ENCODE measurements at regions not wholly inside any gene's neighbourhood (a gene's known extent, or its start where the extent isn't known, plus 50 kb on each side); places are given as distances from the start of the nearest gene placed in this dataset.

- ChIA-PET POLR2A (ENCODE audit: unreplicated experiment) (no interaction called here), CTCF (no interaction called here)
- no peaks in the 10 kb centered on the region for H3K4me1 ChIP-seq (ENCODE audit: control insufficient read depth, insufficient read depth, low read length)
- H3K18ac ChIP-seq (ENCODE audit: low read depth, low read length) = no peak overlapping the region
- no peak overlapping the region for H4K5ac ChIP-seq (ENCODE audit: low read depth, low read length)
- in situ Hi-C loops (cut with MboI; ENCODE audit: low sequenced_read_pairs) = no loop called here
- ATAC-seq (ENCODE audit: low read depth) (no peak), DNase-seq (no peak)
- WGBS, 2 experiments (ENCODE audit: extremely low coverage in 2 of 2, insufficient read length in 1 of 2) = no CpG with 5 or more reads among the region's 1 CpG
- no peaks in the 10 kb centered on the region for H3K27me3 ChIP-seq (ENCODE audit: control insufficient read depth, insufficient read depth, low read length)
- H2BK120ac ChIP-seq (ENCODE audit: low read depth, low read length) = no peak overlapping the region
- dilution Hi-C loops (cut with HindIII; ENCODE audit: low sequenced_read_pairs, unreplicated experiment) = no loop called here
- no peak overlapping the region for H2AK9ac ChIP-seq (replicated peaks; ENCODE audit: low read depth, low read length, poor library complexity)
- H4K8ac ChIP-seq (ENCODE audit: low read depth in 2 of 2, low read length in 2 of 2) = no peak overlapping the region
- H3K9me1 ChIP-seq (ENCODE audit: insufficient read depth, low read length) = no peaks in the 10 kb centered on the region
- H2AK5ac ChIP-seq (ENCODE audit: low read depth, low read length) = no peak overlapping the region
- no peak overlapping the region for H3K14ac ChIP-seq (replicated peaks; ENCODE audit: low read depth, low read length)
- no peaks in the 10 kb centered on the region for H3K36me3 ChIP-seq (ENCODE audit: control insufficient read depth, insufficient read depth, low read length)
- H4K20me1 ChIP-seq (ENCODE audit: insufficient read depth, low read length) = no peaks in the 10 kb centered on the region
- no peak overlapping the region for H3K9ac ChIP-seq (ENCODE audit: low read depth, low read length)
- H2BK5ac ChIP-seq (ENCODE audit: low read depth, low read length, poor library complexity, severe bottlenecking) = no peak overlapping the region
- H2BK15ac ChIP-seq (ENCODE audit: low read depth, low read length) = no peak overlapping the region
- H3K4ac ChIP-seq (ENCODE audit: low read depth, low read length) = no peak overlapping the region
- no peaks in the 10 kb centered on the region for H3K79me1 ChIP-seq (ENCODE audit: low read depth in 1 of 2, low read length in 2 of 2)
- no peak for TF ChIP-seq BHLHE40 (IDR thresholded peaks at IDR 0.05; ENCODE audit: low read depth, low read length)
- TF ChIP-seq SMC3 (IDR thresholded peaks at IDR 0.05; ENCODE audit: low read depth, low read length) = no peak
- no peak for TF ChIP-seq ELK1 (IDR thresholded peaks at IDR 0.05; ENCODE audit: borderline replicate concordance, low read depth, low read length)
- TF ChIP-seq POLR2A (IDR thresholded peaks at IDR 0.05; ENCODE audit: low read depth, low read length) = no peak
- no peak for TF ChIP-seq FOS (IDR thresholded peaks at IDR 0.05; ENCODE audit: low read depth, low read length)
- TF ChIP-seq NFE2L2 (IDR thresholded peaks at IDR 0.05; ENCODE audit: low read depth, low read length) = no peak
- no peak for TF ChIP-seq RAD21 (IDR thresholded peaks at IDR 0.05; ENCODE audit: low read length)
- no peak for TF ChIP-seq CHD1 (IDR thresholded peaks at IDR 0.05; ENCODE audit: low read depth, low read length)
- no peak for TF ChIP-seq RCOR1 (IDR thresholded peaks at IDR 0.05; ENCODE audit: insufficient replicate concordance, low read length)
- no peak for TF ChIP-seq MAFK (IDR thresholded peaks at IDR 0.05; ENCODE audit: low read depth, low read length)
- H3K23ac ChIP-seq (ENCODE audit: low read depth, low read length) = no peak overlapping the region
- BruUV-seq (replicated peaks) = no TSS peak
- H3K4me2 ChIP-seq (ENCODE audit: low read depth, low read length) = no peak overlapping the region
- H3K27ac ChIP-seq (ENCODE audit: insufficient read depth, low read length) = no peak overlapping the region
- H4K91ac ChIP-seq (ENCODE audit: insufficient read depth, low read depth, low read length) = no peak overlapping the region
- H3K4me3 ChIP-seq (ENCODE audit: insufficient read depth, low read depth, low read length) = no peak overlapping the region
- no peak overlapping the region for H2AFZ ChIP-seq (replicated peaks; ENCODE audit: low read length, poor library complexity)
- peaks cover 13% of the 10 kb centered on the region for H3K9me3 ChIP-seq (ENCODE audit: control insufficient read depth, insufficient read depth, low read length)
- H2BK20ac ChIP-seq (ENCODE audit: low read depth, low read length) = no peak overlapping the region
- no peak overlapping the region for H3K56ac ChIP-seq (ENCODE audit: extremely low read depth, insufficient read depth, low read length)
- intact Hi-C loops (cut with micrococcal nuclease) = no loop called here
Measured at GRCh38 chr7:144936314-144936713, 100.5 kb upstream of the TPK1 start.

Data from IMR-90 (cell line).